ENCODE measurements at regions not wholly inside any gene's neighbourhood (a gene's known extent, or its start where the extent isn't known, plus 50 kb on each side); places are given as distances from the start of the nearest gene placed in this dataset.

DNA sequence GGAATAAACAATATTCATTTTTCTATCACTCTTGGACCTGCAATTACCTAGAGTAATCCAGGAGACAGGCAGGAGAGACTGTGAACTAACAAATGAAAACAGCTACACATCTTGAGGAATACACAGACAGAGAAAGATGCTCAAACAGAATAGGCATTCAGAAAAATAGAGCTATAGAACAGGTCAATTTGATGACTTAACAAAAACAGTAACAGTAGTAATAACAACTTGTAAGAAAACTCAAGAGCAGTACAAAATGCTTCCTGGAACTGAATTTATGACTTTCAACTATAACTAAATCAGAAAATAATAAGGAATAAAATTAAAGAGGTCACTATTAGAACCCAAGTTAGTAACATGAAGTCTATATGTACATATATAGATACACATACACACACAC, 579.3 kb downstream of the TLR4 start:
- TF ChIP-seq, protein P1, sequence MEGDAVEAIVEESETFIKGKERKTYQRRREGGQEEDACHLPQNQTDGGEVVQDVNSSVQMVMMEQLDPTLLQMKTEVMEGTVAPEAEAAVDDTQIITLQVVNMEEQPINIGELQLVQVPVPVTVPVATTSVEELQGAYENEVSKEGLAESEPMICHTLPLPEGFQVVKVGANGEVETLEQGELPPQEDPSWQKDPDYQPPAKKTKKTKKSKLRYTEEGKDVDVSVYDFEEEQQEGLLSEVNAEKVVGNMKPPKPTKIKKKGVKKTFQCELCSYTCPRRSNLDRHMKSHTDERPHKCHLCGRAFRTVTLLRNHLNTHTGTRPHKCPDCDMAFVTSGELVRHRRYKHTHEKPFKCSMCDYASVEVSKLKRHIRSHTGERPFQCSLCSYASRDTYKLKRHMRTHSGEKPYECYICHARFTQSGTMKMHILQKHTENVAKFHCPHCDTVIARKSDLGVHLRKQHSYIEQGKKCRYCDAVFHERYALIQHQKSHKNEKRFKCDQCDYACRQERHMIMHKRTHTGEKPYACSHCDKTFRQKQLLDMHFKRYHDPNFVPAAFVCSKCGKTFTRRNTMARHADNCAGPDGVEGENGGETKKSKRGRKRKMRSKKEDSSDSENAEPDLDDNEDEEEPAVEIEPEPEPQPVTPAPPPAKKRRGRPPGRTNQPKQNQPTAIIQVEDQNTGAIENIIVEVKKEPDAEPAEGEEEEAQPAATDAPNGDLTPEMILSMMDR (conservative IDR thresholded peaks at IDR 0.05 in 1 of 2, IDR thresholded peaks at IDR 0.05 in 1 of 2; ENCODE audit: extremely low read depth in 1 of 2, insufficient read depth in 1 of 2, low read depth in 1 of 2, low read length in 2 of 2), result no peak
- no peak for TF ChIP-seq EZH2 (IDR thresholded peaks at IDR 0.05; ENCODE audit: borderline replicate concordance, low read length)
